ENCODE measurements at regions not wholly inside any gene's neighbourhood (a gene's known extent, or its start where the extent isn't known, plus 50 kb on each side); places are given as distances from the start of the nearest gene placed in this dataset.

DNA sequence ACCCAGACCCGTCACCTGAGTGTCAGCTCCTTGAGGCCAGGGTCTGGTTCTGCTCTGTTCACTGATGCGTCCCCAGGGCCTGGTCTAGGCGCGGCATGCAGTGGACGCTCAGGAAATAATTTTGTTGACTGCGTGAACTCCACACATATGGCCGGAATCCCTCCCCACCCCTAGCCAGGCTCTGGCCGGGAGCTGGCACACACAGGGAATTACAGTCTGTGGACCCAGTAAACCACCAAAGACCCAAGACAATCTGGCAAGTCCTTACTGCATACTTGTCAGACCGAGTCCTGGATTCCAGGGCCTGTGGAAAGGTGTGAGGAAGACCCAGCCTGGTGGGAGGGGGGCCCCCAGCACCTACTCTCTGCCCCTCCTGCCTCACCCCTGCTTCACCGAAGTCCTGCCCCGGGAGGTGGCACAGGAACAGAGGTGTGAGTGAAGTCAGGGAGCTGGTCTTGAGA, 113.0 kb upstream of the IER5L start:
- CTCF ChIA-PET (ENCODE audit: partially characterized antibody), result interaction anchor here (0.7 to 1.5 kb wide), 3 partner anchors 14 to 119 kb away, joined by 3 to 4 read pairs (median 4); no protein-coding TSS in a partner anchor
- TF ChIP-seq EP300 (IDR thresholded peaks at IDR 0.05; ENCODE audit: borderline replicate concordance in 1 of 2, low read depth in 2 of 2, low read length in 2 of 2), result no peak
- no peak for TF ChIP-seq HDAC6 (IDR thresholded peaks at IDR 0.05; ENCODE audit: low read depth, low read length)
- no peak for TF ChIP-seq NANOG (IDR thresholded peaks at IDR 0.05; ENCODE audit: insufficient read depth, low read depth, low read length, poor library complexity, severe bottlenecking)
- TF ChIP-seq RAD21 (IDR thresholded peaks at IDR 0.05 in 1 of 2, conservative IDR thresholded peaks at IDR 0.05 in 1 of 2; ENCODE audit: low read depth in 2 of 2, low read length in 2 of 2), result no peak
- TF ChIP-seq, protein P1, sequence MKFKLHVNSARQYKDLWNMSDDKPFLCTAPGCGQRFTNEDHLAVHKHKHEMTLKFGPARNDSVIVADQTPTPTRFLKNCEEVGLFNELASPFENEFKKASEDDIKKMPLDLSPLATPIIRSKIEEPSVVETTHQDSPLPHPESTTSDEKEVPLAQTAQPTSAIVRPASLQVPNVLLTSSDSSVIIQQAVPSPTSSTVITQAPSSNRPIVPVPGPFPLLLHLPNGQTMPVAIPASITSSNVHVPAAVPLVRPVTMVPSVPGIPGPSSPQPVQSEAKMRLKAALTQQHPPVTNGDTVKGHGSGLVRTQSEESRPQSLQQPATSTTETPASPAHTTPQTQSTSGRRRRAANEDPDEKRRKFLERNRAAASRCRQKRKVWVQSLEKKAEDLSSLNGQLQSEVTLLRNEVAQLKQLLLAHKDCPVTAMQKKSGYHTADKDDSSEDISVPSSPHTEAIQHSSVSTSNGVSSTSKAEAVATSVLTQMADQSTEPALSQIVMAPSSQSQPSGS (IDR thresholded peaks at IDR 0.05; ENCODE audit: low read length), result no peak
- no peak for TF ChIP-seq BCL11A (IDR thresholded peaks at IDR 0.05; ENCODE audit: low read depth in 2 of 2, low read length in 2 of 2)
- TF ChIP-seq, protein P2, sequence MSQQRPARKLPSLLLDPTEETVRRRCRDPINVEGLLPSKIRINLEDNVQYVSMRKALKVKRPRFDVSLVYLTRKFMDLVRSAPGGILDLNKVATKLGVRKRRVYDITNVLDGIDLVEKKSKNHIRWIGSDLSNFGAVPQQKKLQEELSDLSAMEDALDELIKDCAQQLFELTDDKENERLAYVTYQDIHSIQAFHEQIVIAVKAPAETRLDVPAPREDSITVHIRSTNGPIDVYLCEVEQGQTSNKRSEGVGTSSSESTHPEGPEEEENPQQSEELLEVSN (IDR thresholded peaks at IDR 0.05), result no peak
- TF ChIP-seq GTF2F1 (IDR thresholded peaks at IDR 0.05; ENCODE audit: borderline replicate concordance, low read depth, low read length), result no peak
- TF ChIP-seq ZNF274 (IDR thresholded peaks at IDR 0.05; ENCODE audit: borderline replicate concordance, extremely low read depth, low read length), result no peak
- no peak for TF ChIP-seq SRF (IDR thresholded peaks at IDR 0.05; ENCODE audit: low read depth, low read length)
- TF ChIP-seq SP4 (IDR thresholded peaks at IDR 0.05; ENCODE audit: low read length), result no peak

More for the DNA sequence above, 113.0 kb upstream of the IER5L start:
- no peak overlapping the region for H4K8ac ChIP-seq (ENCODE audit: extremely low read depth, insufficient read depth, low read length)
- no peak overlapping the region for H3K14ac ChIP-seq (ENCODE audit: insufficient read length)
- POLR2A ChIA-PET (ENCODE audit: partially characterized antibody), result interaction anchor here (1.0 kb wide), 1 partner anchor 15 kb away, joined by 4 read pairs; no protein-coding TSS in a partner anchor
- DNase-seq (ENCODE audit: low read depth in 1 of 2, low spot score in 2 of 2), result peak in 1 of 2 experiments; percentile 43
- H3K23ac ChIP-seq (ENCODE audit: insufficient read length), result no peak overlapping the region
- no peak overlapping the region for H3K56ac ChIP-seq (replicated peaks; ENCODE audit: insufficient read length, low read depth, low read length)
- no peak overlapping the region for H4K91ac ChIP-seq (replicated peaks; ENCODE audit: insufficient read length, low read length)
- H3K79me1 ChIP-seq (ENCODE audit: low read depth, low read length), result no peaks in the 10 kb centered on the region
- H3K4me1 ChIP-seq (replicated peaks in 1 of 4; ENCODE audit: control insufficient read depth in 3 of 4, insufficient read depth in 4 of 4, low read length in 3 of 4), result peaks cover 0 to 11% (median 4%) of the 10 kb centered on the region in 4 experiments; a peak in 2 of 7 replicates
- no peak overlapping the region for H3K4me2 ChIP-seq (ENCODE audit: insufficient read depth in 1 of 2, low read depth in 2 of 2, low read length in 2 of 2)
- no peak overlapping the region for H3K4ac ChIP-seq (replicated peaks; ENCODE audit: insufficient read length, low read depth, low read length)
- no peaks in the 10 kb centered on the region for H4K20me1 ChIP-seq (replicated peaks in 1 of 2; ENCODE audit: control insufficient read depth in 1 of 2, insufficient read depth in 2 of 2, low read length in 2 of 2)
- 96% methylated on average over 11 of the region's 11 CpGs; no CpG with 5 or more reads in 1 of the 2 experiments for WGBS, 2 experiments (ENCODE audit: extremely low coverage in 1 of 2, insufficient coverage in 1 of 2, insufficient read length in 1 of 2, insufficient replicate concordance in 2 of 2, low coverage in 1 of 2, low lambda C conversion rate in 2 of 2, missing lambda C conversion rate in 1 of 2)
- no peaks in the 10 kb centered on the region for H3K36me3 ChIP-seq (ENCODE audit: control insufficient read depth in 2 of 4, insufficient read depth in 4 of 4, low read length in 3 of 4)
- no peak overlapping the region for H3K4me3 ChIP-seq (ENCODE audit: extremely low read depth in 1 of 4, insufficient read depth in 2 of 4, low read depth in 3 of 4, low read length in 4 of 4)
- H2BK5ac ChIP-seq (ENCODE audit: low read depth, low read length), result no peak overlapping the region
- H2AFZ ChIP-seq (ENCODE audit: low read length), result no peak overlapping the region
- H4K5ac ChIP-seq (ENCODE audit: insufficient read length, low read depth, low read length), result no peak overlapping the region
- H3K27ac ChIP-seq (ENCODE audit: low read depth, low read length), result no peak overlapping the region
- H3K9me3 ChIP-seq (ENCODE audit: insufficient read depth in 2 of 2, low read depth in 1 of 2, low read length in 1 of 2), result no peaks in the 10 kb centered on the region
- no peak overlapping the region for H2BK15ac ChIP-seq (ENCODE audit: low read length)
- H2BK120ac ChIP-seq (replicated peaks; ENCODE audit: low read depth, low read length), result no peak overlapping the region
- H2BK20ac ChIP-seq (ENCODE audit: low read length), result no peak overlapping the region
- FAIRE-seq, result no peak
- no peak overlapping the region for H2BK12ac ChIP-seq (ENCODE audit: low read depth, low read length)
- H3K27me3 ChIP-seq (replicated peaks in 1 of 4; ENCODE audit: control insufficient read depth in 3 of 4, extremely low read depth in 1 of 4, insufficient read depth in 3 of 4, low read length in 3 of 4), result no peaks in the 10 kb centered on the region
- H2AK5ac ChIP-seq (ENCODE audit: low read depth, low read length), result no peak overlapping the region
- no peak overlapping the region for H3K18ac ChIP-seq (ENCODE audit: extremely low read depth, low read length)
- no peak overlapping the region for H3K9ac ChIP-seq (replicated peaks in 1 of 4; ENCODE audit: extremely low read depth in 1 of 4, low read depth in 3 of 4, low read length in 3 of 4)
- no peaks in the 10 kb centered on the region for H3K23me2 ChIP-seq (ENCODE audit: low read depth, low read length)
- no peaks in the 10 kb centered on the region for H3K79me2 ChIP-seq (ENCODE audit: control insufficient read depth in 1 of 2, insufficient read depth in 2 of 2, low read length in 2 of 2)
